SH-SY5Y (cell line): ENCODE measurements at regions not wholly inside any gene's neighbourhood (a gene's known extent, or its start where the extent isn't known, plus 50 kb on each side); places are given as distances from the start of the nearest gene placed in this dataset.

ENCODE experiments used
- GATA2 ChIP-seq: IDR thresholded peaks from 2 replicates; pipeline ENCODE4 v1.6.1; 2011; ENCODE audit warnings: mild to moderate bottlenecking, low read depth, low read length
- GATA3 ChIP-seq: IDR thresholded peaks from 2 replicates; pipeline ENCODE4 v1.6.1; 2011; ENCODE audit warnings: low read depth, mild to moderate bottlenecking, low read length, moderate library complexity

GRCh38 chr1:38289034-38289433 is 242.4 kb upstream of the POU3F1 start:
- TF ChIP-seq GATA2 (no peak), GATA3 (no peak)
